Activated T-helper 1 cell treated with anti-CD3 and anti-CD28 coated beads, Interleukin-2, amount 50 U/mL, for 16 hours (primary cell): ENCODE measurements at regions not wholly inside any gene's neighbourhood (a gene's known extent, or its start where the extent isn't known, plus 50 kb on each side); places are given as distances from the start of the nearest gene placed in this dataset.
"Not testable (repeated sequence)": the region's sequence is repeated elsewhere in the genome, so short reads cannot be mapped to it uniquely, and the experiment has no call there.

Experiments used
- DNase-seq, 2 donors: peaks; one replicate each; pipeline ENCODE4 v3.0.0-alpha.2; 2020; ENCODE audit warnings: low read depth in 1 of 2, low spot score in 1 of 2

DNA sequence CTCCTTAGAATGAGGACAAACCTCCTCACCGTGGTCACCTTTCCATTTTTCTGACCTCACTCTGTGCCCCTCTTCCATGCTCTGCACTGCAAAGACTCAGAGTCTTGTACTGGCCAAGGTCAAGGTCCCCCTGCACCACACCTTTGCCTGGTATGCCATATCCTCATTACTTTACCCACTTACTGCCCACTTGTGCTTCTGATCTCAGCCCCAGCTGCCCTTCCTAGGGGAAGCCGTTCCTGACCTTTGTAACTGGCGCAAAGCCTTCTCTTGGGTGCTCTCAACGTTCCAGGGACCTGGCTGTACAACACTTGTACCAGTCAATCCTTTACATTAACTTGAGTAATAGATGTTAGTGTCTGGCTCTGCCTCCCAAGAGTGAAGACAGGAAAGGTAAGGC, 256.0 kb downstream of the SV2B start:
- no peak for DNase-seq

DNA sequence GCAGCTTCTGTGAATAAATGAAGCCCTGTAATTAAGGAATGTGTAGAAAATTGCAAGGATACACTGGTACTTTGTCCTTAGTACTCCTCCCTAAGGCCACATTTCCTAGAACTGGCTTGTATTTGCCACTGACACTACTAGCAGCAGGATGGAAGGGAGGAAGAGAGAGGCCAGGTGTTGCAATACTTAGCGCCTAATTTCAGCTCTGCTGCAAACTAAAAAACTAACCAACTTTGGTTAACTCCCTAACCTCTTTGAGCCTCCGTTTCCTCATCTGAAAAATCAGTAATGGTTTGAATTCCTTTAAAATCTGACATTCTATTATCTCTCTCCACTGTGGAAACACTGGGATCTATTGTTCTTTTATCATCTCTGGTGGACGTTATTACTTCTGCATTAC, 257.0 kb downstream of the SV2B start:
- DNase-seq = no peak

DNA sequence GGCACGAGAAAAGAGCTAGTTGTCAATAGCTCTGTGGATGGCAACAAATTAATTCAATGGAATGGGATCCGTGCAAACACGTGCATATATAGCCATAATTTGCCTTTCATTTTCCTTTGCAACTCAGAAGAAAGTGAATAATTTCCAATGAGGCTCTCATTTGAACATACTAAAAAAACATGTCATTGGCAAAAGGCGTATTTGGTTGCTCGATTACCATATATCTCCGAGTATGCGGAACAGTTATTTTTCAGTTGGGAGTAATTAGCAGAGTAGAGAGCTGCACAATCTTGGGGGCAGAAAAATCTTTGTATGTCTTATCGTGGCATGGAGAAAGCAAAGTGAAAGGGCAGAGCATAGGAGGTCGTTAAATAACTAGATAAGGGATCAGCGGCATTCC, 257.4 kb downstream of the SV2B start:
- no peak for DNase-seq

DNA sequence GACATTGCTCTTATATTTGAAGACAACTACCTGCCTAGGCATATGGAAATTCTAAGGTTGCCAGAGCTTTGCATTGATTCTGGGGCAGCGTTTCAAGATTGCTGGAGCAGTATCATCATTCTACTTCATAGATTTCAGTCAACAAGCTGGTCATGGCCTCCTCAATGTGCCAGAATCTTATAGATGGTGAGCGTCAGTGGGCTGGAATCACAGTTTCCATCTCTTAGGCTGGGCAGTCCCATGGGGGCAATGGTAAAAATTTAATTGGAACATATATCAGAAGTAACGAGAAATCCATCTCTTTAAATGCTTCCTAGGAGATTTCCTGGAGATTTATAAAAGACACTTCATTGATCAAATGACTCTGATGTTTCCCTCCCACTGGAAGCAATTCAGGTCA, 258.3 kb downstream of the SV2B start:
- DNase-seq = no peak

DNA sequence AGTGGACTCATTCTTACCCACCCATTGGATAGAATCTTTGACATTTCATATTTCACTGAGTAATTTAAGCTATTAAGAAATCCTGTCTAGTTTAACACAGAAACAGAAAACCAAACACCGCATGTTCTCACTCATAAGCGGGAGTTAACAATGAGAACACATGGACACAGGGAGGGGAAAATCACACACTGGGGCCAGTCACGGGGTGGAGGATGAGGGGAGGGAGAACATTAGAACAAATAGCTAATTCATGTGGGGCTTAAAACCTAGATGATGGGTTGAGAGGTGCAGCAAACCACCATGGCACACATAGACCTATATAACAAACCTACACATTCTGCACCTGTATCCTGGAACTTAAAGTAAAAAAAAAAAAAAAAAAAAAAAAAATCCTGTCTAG, 261.6 kb downstream of the SV2B start:
- DNase-seq = not testable (repeated sequence)

DNA sequence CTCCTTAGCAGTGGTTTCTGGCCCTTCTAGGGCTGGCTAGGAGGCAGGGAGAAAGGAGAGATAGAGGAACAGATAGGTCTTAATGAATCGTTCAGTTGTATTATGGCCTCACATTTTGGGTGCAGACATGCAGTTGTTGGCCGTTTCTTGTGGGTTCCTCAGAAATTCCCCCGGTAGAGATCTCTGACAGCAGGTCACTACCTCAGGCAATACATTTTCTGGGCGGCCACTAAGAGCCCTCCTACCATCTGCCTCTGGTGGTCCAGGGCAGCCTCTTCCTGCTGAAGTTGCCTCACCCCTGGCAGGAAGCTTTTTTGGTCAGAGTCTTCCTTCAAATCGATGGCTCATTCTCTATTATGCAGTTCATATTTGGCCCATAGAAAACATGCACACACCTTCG, 266.1 kb downstream of the SV2B start:
- no peak for DNase-seq

DNA sequence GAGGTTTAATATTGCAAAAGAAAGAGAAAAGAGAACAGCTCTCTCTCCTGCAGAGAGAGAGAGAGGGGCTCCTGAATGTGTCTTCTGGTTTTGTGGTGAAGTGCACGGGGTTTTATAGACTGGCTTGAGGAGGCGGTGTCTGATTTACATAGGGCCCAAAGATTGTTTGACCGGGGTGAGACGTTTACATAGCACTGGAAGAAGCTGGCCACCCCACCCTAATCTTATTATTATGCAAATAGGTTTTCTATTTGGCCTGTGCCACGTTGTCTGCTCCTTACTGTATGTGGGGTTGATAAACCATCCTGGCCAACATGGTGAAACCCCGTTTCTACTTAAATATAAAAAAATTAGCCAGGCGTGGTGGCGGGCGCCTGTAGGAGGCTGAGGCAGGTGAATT, 268.6 kb downstream of the SV2B start:
- no peak for DNase-seq

DNA sequence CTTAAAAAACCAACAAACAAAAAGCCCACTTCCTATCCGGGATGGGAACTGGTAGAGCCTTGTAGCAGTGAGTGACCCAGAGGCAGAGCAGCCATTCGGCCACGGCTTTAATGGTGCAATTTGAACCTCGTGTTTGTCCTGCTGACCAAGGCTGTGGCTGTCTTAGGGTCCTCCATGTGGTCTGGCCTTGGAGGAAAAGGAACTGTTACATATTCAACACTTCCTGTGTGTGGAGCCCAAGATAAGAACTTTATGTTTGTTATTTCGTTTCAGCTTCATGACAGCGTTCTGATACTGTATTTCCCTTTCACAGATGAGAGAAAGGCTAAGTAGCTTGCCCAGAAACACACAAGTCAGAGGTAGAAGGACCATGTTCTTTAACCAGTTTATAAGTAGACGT, 269.8 kb downstream of the SV2B start:
- no peak for DNase-seq

DNA sequence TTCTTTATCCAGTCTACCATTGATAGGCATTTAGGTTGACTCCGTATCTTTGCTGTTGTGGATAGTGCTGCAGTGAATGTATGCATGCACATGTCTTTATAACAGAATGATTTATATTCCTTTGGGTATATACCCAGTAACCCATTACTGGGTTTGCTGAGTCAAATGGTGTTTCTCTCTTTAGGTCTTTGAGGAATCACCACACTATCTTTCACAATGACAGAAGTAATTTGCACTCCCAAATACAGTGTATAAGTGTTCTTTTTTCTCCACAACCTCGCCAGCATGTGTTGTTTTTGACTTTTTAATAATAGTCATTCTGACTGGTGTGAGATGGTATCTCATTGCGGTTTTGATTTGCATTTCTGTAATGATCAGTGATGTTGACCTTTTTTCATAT, 271.3 kb downstream of the SV2B start:
- DNase-seq = not testable (repeated sequence)

DNA sequence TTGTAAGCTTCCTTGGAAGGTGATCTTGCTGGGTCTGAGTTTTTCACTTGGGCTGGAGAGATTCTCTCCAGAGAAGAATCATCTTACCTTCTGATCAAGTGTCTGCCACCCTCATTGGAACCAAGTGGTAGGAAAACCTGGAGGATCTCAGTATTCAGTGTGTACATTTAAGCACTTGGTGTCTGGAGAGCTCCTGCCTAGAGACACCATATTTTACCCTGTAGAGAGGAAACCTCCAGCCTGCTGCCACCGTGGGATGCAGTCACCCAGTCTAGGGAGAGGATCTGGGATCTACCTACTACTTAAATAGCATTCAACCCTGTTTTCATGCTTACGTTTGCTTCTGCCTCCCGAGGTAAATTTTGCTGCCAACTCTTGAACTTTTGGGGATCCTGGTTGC, 274.3 kb downstream of the SV2B start:
- DNase-seq = no peak

DNA sequence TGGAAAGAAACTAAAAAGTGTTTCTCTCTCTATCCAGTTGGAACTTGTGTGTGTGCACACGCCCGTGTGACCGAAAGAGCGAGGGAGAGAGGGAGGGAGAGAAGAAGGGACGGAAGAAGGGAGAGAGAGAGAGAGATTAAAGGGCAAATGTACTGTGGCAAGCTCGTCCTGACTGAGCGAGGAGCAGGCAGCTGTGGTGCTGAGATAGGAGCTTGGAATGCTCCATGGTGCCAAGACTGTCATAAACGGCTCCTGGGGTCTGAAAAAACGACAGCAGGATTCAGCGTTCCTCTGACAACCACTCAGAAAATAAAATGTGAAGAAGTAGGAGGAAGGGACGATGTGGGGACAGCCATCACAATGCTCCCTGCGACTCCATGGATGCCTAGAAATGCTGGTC, 276.0 kb downstream of the SV2B start:
- DNase-seq = no peak

DNA sequence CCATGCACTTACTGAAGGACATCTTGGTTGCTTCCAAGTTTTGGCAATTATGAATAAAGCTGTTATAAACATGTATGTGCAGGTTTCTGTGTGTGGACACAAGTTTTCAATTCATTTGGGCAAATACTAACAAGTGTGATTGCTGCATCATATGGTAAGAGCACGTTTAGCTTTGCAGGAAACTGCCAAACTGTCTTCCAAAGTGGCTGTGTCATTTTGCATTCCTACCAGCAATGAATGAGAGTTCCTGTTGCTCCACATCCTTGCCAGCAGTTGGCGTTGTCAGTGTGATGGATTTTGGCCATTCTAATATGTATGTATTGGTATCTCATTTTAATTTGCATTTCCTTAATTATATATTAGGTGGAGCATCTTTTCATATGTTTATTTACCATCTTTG, 280.1 kb downstream of the SV2B start:
- DNase-seq = no peak

DNA sequence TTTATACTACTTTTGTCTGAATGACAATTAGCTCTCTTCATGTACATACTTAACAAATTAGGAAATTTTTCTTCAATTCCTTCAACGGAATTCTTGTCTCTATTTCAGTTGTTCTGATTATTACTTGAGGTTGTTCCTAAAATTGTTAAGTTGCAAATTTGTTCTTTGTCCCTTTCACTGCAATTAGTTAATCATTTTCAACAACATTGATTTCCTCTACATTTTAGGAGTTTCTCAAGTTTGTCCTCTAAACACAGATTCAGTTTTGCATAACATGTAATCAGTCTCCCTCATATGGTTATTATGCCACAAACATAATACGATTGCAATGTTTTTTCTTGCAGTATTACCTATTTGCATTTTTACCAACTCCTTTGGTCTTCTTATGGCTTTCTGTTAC, 283.5 kb downstream of the SV2B start:
- DNase-seq = no peak

DNA sequence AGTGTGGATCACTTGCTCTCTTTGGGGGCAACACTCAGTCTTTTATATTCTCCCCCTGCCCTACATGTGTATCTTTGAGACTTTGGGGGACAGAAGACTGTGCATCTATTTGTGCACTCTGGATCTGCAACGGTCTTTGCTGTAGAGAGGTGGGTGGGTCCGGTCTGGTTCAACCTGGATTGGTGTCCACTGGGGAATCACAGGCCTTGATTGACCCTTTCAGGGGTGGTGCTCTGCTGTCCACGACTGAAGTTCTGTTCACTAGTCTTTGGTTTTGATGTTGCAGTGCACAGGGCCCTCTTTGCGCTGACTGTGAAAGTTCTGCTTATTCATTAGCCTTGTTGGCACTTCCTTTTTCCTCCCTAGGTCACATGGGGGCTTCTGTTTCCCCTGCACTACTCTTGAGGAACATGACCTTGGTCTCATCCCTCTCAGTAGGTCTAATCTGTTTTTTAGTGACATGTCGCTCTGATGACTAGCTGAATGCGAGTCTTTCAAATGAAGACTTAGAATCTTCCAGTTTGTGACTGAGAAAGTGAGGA, 284.2 kb downstream of the SV2B start:
- no peak for DNase-seq

DNA sequence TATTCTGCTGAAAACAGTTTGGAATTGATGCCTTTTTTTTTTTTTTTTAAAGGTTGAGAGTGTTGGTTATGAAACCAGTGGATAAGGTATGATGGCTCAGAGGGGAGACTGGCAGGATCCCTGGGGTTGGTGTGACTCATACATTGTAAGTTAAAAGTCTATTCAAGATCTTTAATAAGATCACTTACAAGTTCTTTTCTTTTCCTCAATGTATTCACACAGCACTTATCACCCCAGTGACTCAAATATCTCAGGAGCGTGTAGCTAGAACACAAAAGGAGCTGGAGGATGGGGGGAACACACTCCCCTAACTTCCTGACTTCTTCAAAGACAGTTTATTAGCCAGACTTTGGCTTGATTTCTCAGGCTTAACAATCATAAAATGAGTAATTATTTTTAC, 285.3 kb downstream of the SV2B start:
- no peak for DNase-seq

DNA sequence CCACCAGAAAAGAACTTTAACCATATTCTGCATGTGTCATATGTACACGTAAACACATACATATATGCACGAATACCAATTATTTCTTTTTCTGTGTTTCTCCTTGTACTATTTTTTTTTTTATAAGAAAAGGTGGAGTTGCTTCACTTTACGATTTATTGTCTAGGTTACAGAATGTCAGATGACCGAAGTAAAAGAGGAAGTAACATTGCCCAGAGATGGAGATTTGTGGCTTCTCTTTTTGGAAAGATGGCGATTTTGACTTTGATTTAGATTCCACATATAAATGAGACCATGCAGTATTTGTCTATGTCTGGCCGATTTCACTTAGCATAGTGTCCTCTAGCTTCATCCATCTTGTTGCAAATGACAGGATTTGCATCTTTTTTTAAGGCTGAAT, 293.1 kb downstream of the SV2B start:
- DNase-seq = no peak

DNA sequence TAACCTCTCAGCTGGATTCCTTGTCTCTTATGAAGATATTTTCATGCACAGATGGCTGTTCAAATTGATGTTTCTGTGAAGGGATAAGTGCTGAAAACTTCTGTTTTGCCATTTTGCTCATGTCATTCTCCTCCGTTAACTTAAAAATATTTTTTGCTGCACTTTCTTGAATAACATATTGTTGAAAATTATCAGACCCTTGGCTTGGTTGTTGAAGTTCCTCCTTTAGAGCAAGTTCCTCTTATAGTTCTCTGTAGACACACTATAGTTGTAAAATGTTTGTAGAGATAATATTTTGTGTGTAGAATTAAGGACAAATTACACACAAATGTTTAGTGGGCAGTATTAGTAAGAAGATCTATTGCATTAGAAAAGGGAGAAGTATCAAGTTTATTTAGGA, 300.4 kb downstream of the SV2B start:
- DNase-seq = no peak

DNA sequence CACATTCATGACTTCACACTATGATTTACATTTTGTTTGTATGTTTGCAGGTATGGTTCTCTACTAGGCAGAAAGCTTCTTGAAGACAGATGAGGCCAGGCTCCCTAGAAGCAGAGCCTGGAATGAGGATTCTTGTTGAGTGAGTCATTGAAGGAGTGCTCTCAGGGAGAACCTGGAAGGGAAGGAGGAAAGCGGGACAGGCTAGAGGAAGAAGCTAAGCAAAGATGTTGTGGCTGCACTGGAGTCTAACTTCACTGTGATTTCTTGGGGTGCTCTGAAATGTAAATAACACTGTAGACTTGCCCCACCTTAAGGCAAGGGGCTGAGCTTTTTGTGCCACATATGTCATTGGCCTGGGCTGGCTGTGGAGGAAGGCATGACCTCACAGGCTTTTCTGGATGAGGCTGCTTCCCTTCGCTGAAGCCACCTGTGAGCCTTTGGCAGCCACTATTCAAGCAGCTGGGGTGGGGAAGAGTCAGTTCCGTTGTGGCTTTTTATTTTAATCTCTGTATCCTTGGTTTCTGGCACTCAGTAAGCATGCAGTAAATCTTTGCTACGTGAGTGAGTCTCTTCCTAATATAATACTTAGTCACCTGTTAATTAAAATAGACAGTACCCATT, 307.3 kb downstream of the SV2B start:
- no peak for DNase-seq

DNA sequence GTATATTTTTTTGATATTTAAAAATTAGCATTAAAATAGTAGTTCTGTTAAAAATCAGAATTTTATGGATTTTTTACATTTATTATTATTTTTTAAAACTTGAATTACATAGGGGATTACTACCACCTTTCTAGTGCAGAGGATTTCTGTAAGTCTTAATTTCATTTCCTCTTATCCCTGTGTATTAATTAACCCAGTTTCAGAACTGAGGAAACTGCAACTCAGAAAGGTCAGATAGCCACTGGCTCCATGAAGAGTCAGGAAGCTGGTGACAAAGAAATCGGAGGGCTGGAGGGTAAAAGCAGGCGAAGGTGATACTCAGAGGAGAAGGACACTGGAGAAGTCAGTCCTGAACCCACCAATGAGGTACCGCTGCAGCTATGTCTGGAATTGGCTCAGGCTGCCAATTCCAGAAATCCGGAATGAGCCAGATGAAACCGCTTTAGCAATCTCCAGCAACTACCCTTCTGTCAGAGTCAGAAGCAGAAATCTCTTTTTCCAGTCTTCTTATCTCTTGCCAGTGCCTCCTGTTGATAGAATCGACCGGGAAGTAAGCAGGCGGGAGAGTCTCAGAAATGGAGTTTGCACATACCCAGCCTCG, 308.5 kb downstream of the SV2B start:
- no peak for DNase-seq

DNA sequence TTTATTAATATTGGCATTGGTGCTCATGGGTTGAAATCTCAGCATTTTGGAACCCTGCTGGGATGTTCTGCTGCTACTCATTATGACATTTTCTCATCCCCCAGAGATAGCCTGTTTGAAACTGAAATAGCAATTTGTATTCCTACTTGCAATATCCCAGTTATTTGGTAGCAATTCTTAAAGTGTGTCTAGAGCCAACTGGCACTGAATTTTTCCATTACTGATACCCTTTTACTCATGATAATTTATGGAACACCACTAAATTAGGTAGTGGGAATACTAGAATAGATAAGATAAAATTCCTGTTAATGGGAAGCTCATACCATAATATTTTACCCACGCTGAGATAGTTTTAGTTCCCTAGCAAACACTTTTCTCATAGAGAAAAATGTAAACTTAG, 309.3 kb downstream of the SV2B start:
- DNase-seq = no peak

DNA sequence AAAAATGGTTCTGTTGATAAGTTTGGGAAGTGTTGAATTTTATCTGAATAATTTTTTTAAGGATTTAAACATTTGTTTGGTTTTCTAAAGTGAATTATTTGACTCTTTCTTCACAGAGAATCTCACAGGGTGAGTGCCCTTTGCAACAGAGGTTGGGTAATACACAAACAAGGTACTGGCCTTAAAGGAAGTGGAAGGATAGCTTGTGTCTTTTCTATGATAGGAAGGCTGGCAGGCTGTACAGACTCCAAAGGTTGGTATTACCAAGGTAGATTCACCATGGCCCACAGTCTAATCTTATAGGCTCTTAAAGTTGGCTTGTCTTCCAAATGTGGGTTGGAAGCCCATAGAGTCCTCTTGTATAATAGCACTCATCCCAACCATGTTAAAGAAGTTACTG, 311.5 kb downstream of the SV2B start:
- no peak for DNase-seq

DNA sequence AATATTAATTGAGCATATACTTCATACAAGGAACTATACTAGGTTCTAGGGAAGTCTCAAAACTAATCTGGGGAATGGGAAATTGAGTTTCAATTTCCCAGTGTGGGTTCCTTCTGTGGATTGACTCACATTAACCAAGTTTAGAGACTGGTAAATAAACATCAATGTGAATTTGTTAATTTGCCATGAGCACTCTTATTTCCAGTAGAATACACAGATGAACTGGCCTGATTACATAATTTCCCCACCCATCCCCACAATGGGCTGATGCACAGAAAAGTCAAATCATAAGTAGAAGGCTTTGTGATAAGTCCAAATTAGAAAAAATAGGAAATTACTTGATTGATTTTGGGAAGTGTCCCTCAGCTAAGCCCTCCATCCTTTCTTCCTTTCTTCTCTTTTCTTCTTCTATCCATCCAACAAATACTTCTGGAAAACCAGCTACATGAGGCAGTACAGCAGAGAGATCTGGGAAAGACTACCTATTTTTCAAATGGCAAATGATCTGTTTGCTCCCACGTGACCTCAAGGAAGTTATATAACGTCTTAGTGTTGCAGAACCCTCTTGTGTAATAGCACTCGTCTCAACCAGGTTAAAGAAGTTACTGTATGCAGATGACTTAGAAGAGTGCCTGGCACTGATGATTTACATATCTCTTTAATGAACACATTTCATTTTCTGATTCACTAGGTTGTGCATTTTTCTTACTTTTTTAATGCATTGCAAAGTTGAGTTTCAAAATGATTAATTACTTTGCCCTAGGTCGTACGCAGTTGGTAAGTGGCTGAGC, 312.3 kb downstream of the SV2B start:
- DNase-seq = no peak
